ENCODE measurements at regions not wholly inside any gene's neighbourhood (a gene's known extent, or its start where the extent isn't known, plus 50 kb on each side); places are given as distances from the start of the nearest gene placed in this dataset.

GRCh38 chr4:112900416-112900815 is 149.0 kb upstream of the ANK2 start:
- Histone ChIP-seq H3K9me3 (ENCODE audit: control insufficient read depth, low read depth, low read length) (no peaks in the 10 kb centered on the region), H3T11ph (ENCODE audit: low read length) (no peak overlapping the region), H3K23ac (ENCODE audit: insufficient read length, low read depth, low read length) (no peak overlapping the region), H4K8ac (replicated peaks; ENCODE audit: insufficient read length, low read depth, low read length) (no peak overlapping the region), H3K56ac (ENCODE audit: insufficient read length, low read depth, low read length) (no peak overlapping the region), H3K18ac (ENCODE audit: insufficient read length, low read depth, low read length) (no peak overlapping the region), H3K27me3 (ENCODE audit: insufficient read depth, low read length) (no peaks in the 10 kb centered on the region), H2BK15ac (ENCODE audit: low read depth, low read length) (no peak overlapping the region), H4K91ac (ENCODE audit: insufficient read length, low read depth, low read length) (no peak overlapping the region), H2AK5ac (ENCODE audit: insufficient read length, low read length) (no peak overlapping the region), H2AFZ (ENCODE audit: low read length) (no peak overlapping the region), H3K23me2 (ENCODE audit: insufficient read length, low read depth, low read length, poor library complexity, severe bottlenecking) (no peaks in the 10 kb centered on the region), H3K4me2 (ENCODE audit: insufficient read depth, insufficient read length, low read length) (no peak overlapping the region), H2BK5ac (ENCODE audit: insufficient read length, low read length) (no peak overlapping the region), H2BK12ac (ENCODE audit: insufficient read length, low read depth, low read length) (no peak overlapping the region), H2BK120ac (ENCODE audit: low read depth, low read length, poor library complexity, severe bottlenecking) (no peak overlapping the region), H3K4me1 (ENCODE audit: insufficient read depth, low read length) (peaks cover 10% of the 10 kb centered on the region; the same call in 1 of the 2 replicates), H3K79me1 (ENCODE audit: insufficient read depth, low read depth, low read length, poor library complexity, severe bottlenecking) (no peaks in the 10 kb centered on the region), H4K5ac (ENCODE audit: insufficient read length, low read depth, low read length) (no peak overlapping the region), H4K20me1 (ENCODE audit: control insufficient read depth, insufficient read depth, insufficient read length) (no peaks in the 10 kb centered on the region), H3K4ac (ENCODE audit: low read depth, low read length) (no peak overlapping the region), H2BK20ac (ENCODE audit: low read depth, low read length, poor library complexity, severe bottlenecking) (no peak overlapping the region), H3K79me2 (ENCODE audit: insufficient read depth, low read length) (0 out of 2 replicates have a peak, but pooled peaks cover 2% of the 10 kb centered on the region), H3K14ac (ENCODE audit: insufficient read depth, low read length) (no peak overlapping the region), H3K27ac (ENCODE audit: insufficient read length, low read depth, low read length) (no peak overlapping the region), H3K9ac (ENCODE audit: extremely low read depth, insufficient read length, low read length) (no peak overlapping the region)
- no peak overlapping the region for H3K27ac Mint-ChIP-seq
- H3K9me3 Mint-ChIP-seq = no peaks in the 10 kb centered on the region
- no CpG with 5 or more reads among the region's 2 CpGs for WGBS (ENCODE audit: extremely low coverage, insufficient read length, low lambda C conversion rate)
- H3K27me3 Mint-ChIP-seq (ENCODE audit: low read depth) = no peaks in the 10 kb centered on the region
- no peak for TF ChIP-seq CTCF (conservative IDR thresholded peaks at IDR 0.05)
- no peak overlapping the region for H3K4me3 Mint-ChIP-seq
- H3K36me3 Mint-ChIP-seq (ENCODE audit: insufficient read depth in 1 of 3, low read depth in 3 of 3) = peaks cover 0 to under 1% (median 0%) of the 10 kb centered on the region in 3 experiments; a peak in 2 of 7 replicates
- no peak for DNase-seq
- H3K4me1 Mint-ChIP-seq = peaks cover 40 to 57% of the 10 kb centered on the region in 2 experiments

Measured in H9 (cell line).